ENCODE measurements at regions not wholly inside any gene's neighbourhood (a gene's known extent, or its start where the extent isn't known, plus 50 kb on each side); places are given as distances from the start of the nearest gene placed in this dataset.

GRCh38 chr12:113611652-113612051 lies 140.0 kb upstream of the LHX5 start:
- TF ChIP-seq ZNF292 (tag by site-specific recombination; IDR thresholded peaks at IDR 0.05; ENCODE audit: borderline replicate concordance, low read depth) (no peak), CTCF (tag by site-specific recombination; IDR thresholded peaks at IDR 0.05) (no peak), ZNF426 (tag by site-specific recombination; IDR thresholded peaks at IDR 0.05) (no peak), ZNF521 (tag by site-specific recombination; IDR thresholded peaks at IDR 0.05) (no peak), YY1 (tag by site-specific recombination; IDR thresholded peaks at IDR 0.05) (no peak), HOXD13 (CRISPR knock-in tag; IDR thresholded peaks at IDR 0.05; ENCODE audit: borderline replicate concordance) (no peak)
- TF ChIP-seq, protein P1, sequence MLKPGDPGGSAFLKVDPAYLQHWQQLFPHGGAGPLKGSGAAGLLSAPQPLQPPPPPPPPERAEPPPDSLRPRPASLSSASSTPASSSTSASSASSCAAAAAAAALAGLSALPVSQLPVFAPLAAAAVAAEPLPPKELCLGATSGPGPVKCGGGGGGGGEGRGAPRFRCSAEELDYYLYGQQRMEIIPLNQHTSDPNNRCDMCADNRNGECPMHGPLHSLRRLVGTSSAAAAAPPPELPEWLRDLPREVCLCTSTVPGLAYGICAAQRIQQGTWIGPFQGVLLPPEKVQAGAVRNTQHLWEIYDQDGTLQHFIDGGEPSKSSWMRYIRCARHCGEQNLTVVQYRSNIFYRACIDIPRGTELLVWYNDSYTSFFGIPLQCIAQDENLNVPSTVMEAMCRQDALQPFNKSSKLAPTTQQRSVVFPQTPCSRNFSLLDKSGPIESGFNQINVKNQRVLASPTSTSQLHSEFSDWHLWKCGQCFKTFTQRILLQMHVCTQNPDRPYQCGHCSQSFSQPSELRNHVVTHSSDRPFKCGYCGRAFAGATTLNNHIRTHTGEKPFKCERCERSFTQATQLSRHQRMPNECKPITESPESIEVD (tag by site-specific recombination; IDR thresholded peaks at IDR 0.05): no peak

Data from HEK293 (cell line).